GM23248 (cell line): ENCODE measurements at regions not wholly inside any gene's neighbourhood (a gene's known extent, or its start where the extent isn't known, plus 50 kb on each side); places are given as distances from the start of the nearest gene placed in this dataset.

ENCODE experiments used
- DNase-seq: peaks from one replicate; pipeline ENCODE4 v3.0.0-alpha.2; 2015
- H2AFZ ChIP-seq: fragments of 200-600 bp; sonication (generic); 2 replicates; pipeline ENCODE4 v1.6.1; 2016; ENCODE audit warnings: antibody characterized with exemption
- H3F3A ChIP-seq: fragments of 200-600 bp; sonication (generic); 2 replicates; pipeline ENCODE4 v1.6.1; 2016; ENCODE audit warnings: mild to moderate bottlenecking, antibody characterized with exemption, mixed run types; ENCODE audit not compliant: insufficient read depth
- H3K27ac ChIP-seq: fragments of 200-600 bp; sonication (generic); 2 replicates; pipeline ENCODE4 v1.5.1; 2016; ENCODE audit warnings: mild to moderate bottlenecking
- H3K27me3 ChIP-seq: fragments of 200-600 bp; sonication (generic); replicated peaks from 2 replicates; pipeline ENCODE4 v1.6.1; 2016; ENCODE audit warnings: mild to moderate bottlenecking; ENCODE audit not compliant: insufficient read depth
- H3K36me3 ChIP-seq: fragments of 200-600 bp; sonication (generic); 2 replicates; pipeline ENCODE4 v1.6.1; 2016; ENCODE audit warnings: low read depth, mild to moderate bottlenecking
- H3K4me1 ChIP-seq: fragments of 200-600 bp; sonication (generic); 2 replicates; pipeline ENCODE4 v1.6.1; 2016; ENCODE audit warnings: mild to moderate bottlenecking; ENCODE audit not compliant: insufficient read depth
- H3K4me2 ChIP-seq: fragments of 200-600 bp; sonication (generic); one replicate; pipeline ENCODE4 v1.6.1; 2016; ENCODE audit warnings: mild to moderate bottlenecking; ENCODE audit not compliant: unreplicated experiment
- H3K4me3 ChIP-seq: fragments of 200-600 bp; sonication (generic); 2 replicates; pipeline ENCODE4 v1.5.1; 2016; ENCODE audit warnings: mild to moderate bottlenecking
- H3K79me2 ChIP-seq: fragments of 200-600 bp; sonication (generic); 2 replicates; pipeline ENCODE4 v1.6.1; 2016; ENCODE audit warnings: mild to moderate bottlenecking; ENCODE audit not compliant: insufficient read depth
- H3K9ac ChIP-seq: fragments of 200-600 bp; sonication (generic); 2 replicates; pipeline ENCODE4 v1.6.1; 2016; ENCODE audit warnings: mild to moderate bottlenecking
- H3K9me2 ChIP-seq: fragments of 200-600 bp; sonication (generic); 2 replicates; pipeline ENCODE4 v1.6.1; 2016; ENCODE audit warnings: mixed run types, mild to moderate bottlenecking, moderate library complexity; ENCODE audit not compliant: insufficient read depth
- H3K9me3 ChIP-seq: fragments of 200-600 bp; sonication (generic); one replicate; pipeline ENCODE4 v1.6.1; 2017; ENCODE audit warnings: low read depth
- H4K20me1 ChIP-seq: fragments of 200-600 bp; sonication (generic); 2 replicates; pipeline ENCODE4 v1.6.0; 2016; ENCODE audit not compliant: insufficient read depth
- EZH2 ChIP-seq: fragments of 200-600 bp; sonication (generic); IDR thresholded peaks from 2 replicates; pipeline ENCODE4 v1.6.1; 2018; ENCODE audit warnings: antibody characterized with exemption, mild to moderate bottlenecking; ENCODE audit not compliant: insufficient read depth, poor library complexity, severe bottlenecking
- EZH2phosphoT487 ChIP-seq: fragments of 200-600 bp; sonication (generic); IDR thresholded peaks from 2 replicates; pipeline ENCODE4 v1.6.1; 2018; ENCODE audit warnings: antibody characterized with exemption, moderate library complexity, mild to moderate bottlenecking, low read depth; ENCODE audit not compliant: insufficient read depth
- WGBS, 2 experiments: methylation state at CpG; one replicate each; pipeline ENCODE4 v1.1.6; 2015 to 2017; ENCODE audit warnings: low lambda C conversion rate in 2 of 2, low coverage in 1 of 2; ENCODE audit errors: missing lambda C conversion rate in 2 of 2; 5-methylcytosine and 5-hydroxymethylcytosine counted together
- in situ Hi-C: fragments of 300-500 bp; cut with MboI; formaldehyde crosslinking; loops from 2 replicates; pipeline ENCODE4 v1.15.0; 2020

DNA sequence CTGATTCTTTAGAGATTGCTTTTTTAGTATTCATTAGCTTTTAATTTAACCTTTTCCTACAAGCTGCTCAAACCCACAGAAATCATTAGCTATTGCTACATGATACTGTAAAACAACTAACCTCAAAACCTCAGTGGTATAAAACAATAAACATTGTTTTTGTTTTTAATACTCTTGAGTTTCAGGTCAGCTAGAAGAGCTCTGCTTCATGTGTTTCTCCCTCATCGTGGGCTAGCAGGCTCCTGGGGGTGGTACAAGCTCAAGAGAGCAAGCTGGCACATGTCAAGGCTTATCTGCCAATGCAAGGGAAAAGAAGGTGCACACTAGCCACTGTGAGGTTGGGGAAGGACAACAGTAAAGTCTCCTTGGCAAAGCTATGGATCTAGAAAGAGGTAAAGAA is 232.9 kb upstream of the PHF14 start:
- WGBS, 2 experiments = 5 to 10% methylated on average over 1 of the region's 1 CpG
- Histone ChIP-seq H3K9ac (no peak overlapping the region), H3K79me2 (no peaks in the 10 kb centered on the region), H3F3A (no peaks in the 10 kb centered on the region), H3K9me2 (no peaks in the 10 kb centered on the region), H3K4me3 (no peak overlapping the region), H2AFZ (no peak overlapping the region), H3K4me2 (no peak overlapping the region), H3K4me1 (no peaks in the 10 kb centered on the region), H3K36me3 (no peaks in the 10 kb centered on the region), H4K20me1 (no peaks in the 10 kb centered on the region), H3K9me3 (no peaks in the 10 kb centered on the region), H3K27me3 (no peaks in the 10 kb centered on the region), H3K27ac (no peak overlapping the region)
- DNase-seq = no peak
- in situ Hi-C loops = no loop called here
- TF ChIP-seq EZH2phosphoT487 (no peak), EZH2 (no peak)

- no peak for DNase-seq
- Histone ChIP-seq H3K4me1 (no peaks in the 10 kb centered on the region), H3K4me3 (no peak overlapping the region), H3F3A (no peaks in the 10 kb centered on the region), H3K4me2 (no peak overlapping the region), H3K9me2 (no peaks in the 10 kb centered on the region), H3K9me3 (no peaks in the 10 kb centered on the region), H3K36me3 (no peaks in the 10 kb centered on the region), H2AFZ (no peak overlapping the region), H4K20me1 (no peaks in the 10 kb centered on the region), H3K79me2 (no peaks in the 10 kb centered on the region), H3K27me3 (no peaks in the 10 kb centered on the region), H3K27ac (no peak overlapping the region), H3K9ac (no peak overlapping the region)
- WGBS, 2 experiments = 19 to 27% methylated on average over 2 of the region's 2 CpGs
- in situ Hi-C loops = no loop called here
- TF ChIP-seq EZH2phosphoT487 (no peak), EZH2 (no peak)
Measured at GRCh38 chr7:10756981-10757380, 216.7 kb upstream of the PHF14 start.

GRCh38 chr7:10759120-10759519 is 214.6 kb upstream of the PHF14 start:
- Histone ChIP-seq H2AFZ (no peak overlapping the region), H3K9me3 (no peaks in the 10 kb centered on the region), H3K27ac (no peak overlapping the region), H3K36me3 (no peaks in the 10 kb centered on the region), H3K9ac (no peak overlapping the region), H4K20me1 (no peaks in the 10 kb centered on the region), H3K9me2 (no peaks in the 10 kb centered on the region), H3K4me3 (no peak overlapping the region), H3K27me3 (no peaks in the 10 kb centered on the region), H3F3A (no peaks in the 10 kb centered on the region), H3K79me2 (no peaks in the 10 kb centered on the region), H3K4me1 (no peaks in the 10 kb centered on the region), H3K4me2 (no peak overlapping the region)
- DNase-seq = no peak
- in situ Hi-C loops = no loop called here
- TF ChIP-seq EZH2 (no peak), EZH2phosphoT487 (no peak)
- WGBS, 2 experiments = 33 to 49% methylated on average over 2 of the region's 2 CpGs

DNA sequence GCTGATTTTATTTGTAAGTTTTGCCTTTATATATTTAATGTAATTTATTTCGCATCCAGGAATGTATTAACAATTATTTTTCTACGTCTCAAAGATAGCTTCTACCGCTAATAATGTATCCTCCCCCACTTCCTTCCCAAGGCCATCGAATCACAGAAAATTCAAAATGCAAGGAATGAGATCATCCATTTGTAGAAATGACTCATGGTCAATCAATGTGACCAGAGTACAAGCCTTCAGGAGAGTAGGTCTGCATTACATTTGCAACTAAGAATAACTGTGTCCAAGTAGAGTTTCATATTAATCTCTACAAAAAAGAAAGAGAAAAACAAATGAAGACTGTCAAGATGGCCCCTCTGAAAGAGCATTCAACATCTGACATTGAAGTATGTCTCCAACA is 205.9 kb upstream of the PHF14 start:
- Histone ChIP-seq H3K9me3 (no peaks in the 10 kb centered on the region), H3K4me1 (no peaks in the 10 kb centered on the region)

DNA sequence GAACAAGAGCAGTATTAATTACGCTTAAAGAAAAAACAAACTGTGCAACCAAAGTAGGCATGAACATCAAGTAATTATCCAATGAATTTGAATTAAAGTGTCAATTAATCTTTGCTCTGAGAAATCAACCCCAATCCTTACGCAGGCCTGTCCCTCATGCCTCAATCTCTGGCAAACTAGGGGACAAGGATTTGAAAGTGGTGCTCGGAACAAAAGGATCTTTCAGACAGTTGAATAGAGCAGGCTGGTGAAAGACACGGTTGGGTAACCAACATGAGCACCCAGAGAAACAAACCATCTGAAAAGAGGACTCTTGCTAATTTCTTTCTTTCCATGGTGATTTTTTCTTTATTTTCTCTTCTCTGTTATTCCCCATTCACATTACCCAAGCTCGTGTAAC is 203.5 kb upstream of the PHF14 start:
- H3K79me2 ChIP-seq = no peaks in the 10 kb centered on the region
- no peak overlapping the region for H3K4me2 ChIP-seq
- H3K9ac ChIP-seq = no peak overlapping the region
- TF ChIP-seq EZH2 (no peak), EZH2phosphoT487 (no peak)
- no peaks in the 10 kb centered on the region for H4K20me1 ChIP-seq
- no peak overlapping the region for H3K4me3 ChIP-seq
- H3K4me1 ChIP-seq = no peaks in the 10 kb centered on the region
- no peaks in the 10 kb centered on the region for H3K27me3 ChIP-seq
- in situ Hi-C loops = no loop called here
- no peaks in the 10 kb centered on the region for H3K9me3 ChIP-seq
- H3F3A ChIP-seq = no peaks in the 10 kb centered on the region
- H3K27ac ChIP-seq = no peak overlapping the region
- WGBS, 2 experiments = 12 to 22% methylated on average over 5 of the region's 5 CpGs
- no peak for DNase-seq
- no peaks in the 10 kb centered on the region for H3K36me3 ChIP-seq
- no peaks in the 10 kb centered on the region for H3K9me2 ChIP-seq
- H2AFZ ChIP-seq = no peak overlapping the region

More for the DNA sequence above, 205.9 kb upstream of the PHF14 start:
- in situ Hi-C loops = no loop called here
- 43 to 58% methylated on average over 4 of the region's 4 CpGs for WGBS, 2 experiments
- Histone ChIP-seq H3K27me3 (no peaks in the 10 kb centered on the region), H3K4me2 (no peak overlapping the region), H3K4me3 (no peak overlapping the region), H3K79me2 (no peaks in the 10 kb centered on the region), H3F3A (no peaks in the 10 kb centered on the region), H2AFZ (no peak overlapping the region), H4K20me1 (no peaks in the 10 kb centered on the region), H3K36me3 (no peaks in the 10 kb centered on the region), H3K27ac (no peak overlapping the region), H3K9me2 (no peaks in the 10 kb centered on the region), H3K9ac (no peak overlapping the region)
- no peak for DNase-seq
- TF ChIP-seq EZH2phosphoT487 = no peak
- TF ChIP-seq EZH2 = no peak
